ENCODE measurements at regions not wholly inside any gene's neighbourhood (a gene's known extent, or its start where the extent isn't known, plus 50 kb on each side); places are given as distances from the start of the nearest gene placed in this dataset.
"Not testable (repeated sequence)": the region's sequence is repeated elsewhere in the genome, so short reads cannot be mapped to it uniquely, and the experiment has no call there.

GRCh38 chr14:52122163-52122562 is 53.3 kb upstream of the NID2 start:
- DNase-seq, result not testable (repeated sequence)

- DNase-seq, result no peak
Observed at GRCh38 chr14:52121441-52121840, 52.6 kb upstream of the NID2 start.

- no peak for DNase-seq
Observed at GRCh38 chr14:52119030-52119429, 50.2 kb upstream of the NID2 start.
